Activated T-cell treated with anti-CD3 and anti-CD28 coated beads, Interleukin-2, amount 50 U/mL, for 48 hours (primary cell): ENCODE measurements at regions not wholly inside any gene's neighbourhood (a gene's known extent, or its start where the extent isn't known, plus 50 kb on each side); places are given as distances from the start of the nearest gene placed in this dataset.
"Not testable (repeated sequence)": the region's sequence is repeated elsewhere in the genome, so short reads cannot be mapped to it uniquely, and the experiment has no call there.

ENCODE experiments used
- DNase-seq, 2 experiments: peaks; one replicate each; pipeline ENCODE4 v3.0.0-alpha.2; 2020

- DNase-seq = no peak
Measured at GRCh38 chr9:107584186-107584585, 94.6 kb upstream of the KLF4 start.

- no peak for DNase-seq
Measured at GRCh38 chr9:107577140-107577776, 87.7 kb upstream of the KLF4 start.

GRCh38 chr9:107571148-107571547 lies 81.6 kb upstream of the KLF4 start:
- no peak for DNase-seq

- DNase-seq = no peak
Measured at GRCh38 chr9:107569174-107569573, 79.6 kb upstream of the KLF4 start.

GRCh38 chr9:107568406-107568805 lies 78.8 kb upstream of the KLF4 start:
- DNase-seq = not testable (repeated sequence)

- DNase-seq = no peak
Measured at GRCh38 chr9:107567462-107567861, 77.9 kb upstream of the KLF4 start.

- DNase-seq = no peak
Measured at GRCh38 chr9:107566611-107567061, 77.1 kb upstream of the KLF4 start.

- no peak for DNase-seq
Measured at GRCh38 chr9:107562798-107563197, 73.2 kb upstream of the KLF4 start.

- DNase-seq = no peak
Measured at GRCh38 chr9:107559494-107560086, 70.0 kb upstream of the KLF4 start.

GRCh38 chr9:107557236-107557990 lies 67.8 kb upstream of the KLF4 start:
- DNase-seq = no peak

- no peak for DNase-seq
Measured at GRCh38 chr9:107554636-107555035, 65.1 kb upstream of the KLF4 start.

GRCh38 chr9:107548298-107549142 lies 59.0 kb upstream of the KLF4 start:
- no peak for DNase-seq

GRCh38 chr9:107547772-107548297 lies 58.3 kb upstream of the KLF4 start:
- no peak for DNase-seq

GRCh38 chr9:107547303-107547702 lies 57.7 kb upstream of the KLF4 start:
- no peak for DNase-seq

GRCh38 chr9:107546859-107547258 lies 57.3 kb upstream of the KLF4 start:
- DNase-seq = no peak

- DNase-seq = no peak
Measured at GRCh38 chr9:107545036-107545435, 55.5 kb upstream of the KLF4 start.

- DNase-seq = no peak
Measured at GRCh38 chr9:107542411-107543157, 53.0 kb upstream of the KLF4 start.

GRCh38 chr9:107541523-107541922 lies 52.0 kb upstream of the KLF4 start:
- no peak for DNase-seq

GRCh38 chr9:107540164-107540561 lies 50.6 kb upstream of the KLF4 start:
- DNase-seq = no peak

- DNase-seq = no peak
Measured at GRCh38 chr9:107539427-107540163, 50.0 kb upstream of the KLF4 start.
